H1 (cell line): ENCODE measurements at regions not wholly inside any gene's neighbourhood (a gene's known extent, or its start where the extent isn't known, plus 50 kb on each side); places are given as distances from the start of the nearest gene placed in this dataset.

Experiments used
- CTCF ChIA-PET: fragments of 300-600 bp; sonication (Branson Sonifier 250); formaldehyde crosslinking; loops from one replicate; lab custom pipeline; 2021; ENCODE audit not compliant: partially characterized antibody; lab: Charles Lee
- POLR2A ChIA-PET: fragments of 300-600 bp; sonication (Branson Sonifier 250); formaldehyde crosslinking; loops from one replicate; lab custom pipeline; 2021; ENCODE audit warnings: inconsistent platforms; ENCODE audit not compliant: partially characterized antibody; lab: Charles Lee
- DNase-seq, 2 experiments: peaks; one replicate each; pipeline versions ENCODE4 v3.0.0 to v3.0.0-alpha.2; 2010 to 2022; ENCODE audit warnings: low spot score in 2 of 2, low read depth in 1 of 2, mixed read lengths in 1 of 2
- FAIRE-seq: peaks from 2 replicates; lab custom pipeline; 2011; peaks lifted over from hg19 to GRCh38; lab: Jason Lieb, UNC
- H2AFZ ChIP-seq: 2 replicates; pipeline ENCODE4 v1.8.1; 2012; ENCODE audit warnings: low read length, inconsistent platforms
- H2AK5ac ChIP-seq: 2 replicates; pipeline ENCODE4 v1.6.1; 2013; ENCODE audit warnings: low read depth, low read length
- H2BK120ac ChIP-seq: replicated peaks from 2 replicates; pipeline ENCODE3; 2013; ENCODE audit warnings: low read depth, low read length, inconsistent platforms
- H2BK12ac ChIP-seq: 2 replicates; pipeline ENCODE4 v1.6.1; 2013; ENCODE audit warnings: low read depth, low read length
- H2BK15ac ChIP-seq: 2 replicates; pipeline ENCODE4 v1.6.1; 2013; ENCODE audit warnings: low read length
- H2BK20ac ChIP-seq: 2 replicates; pipeline ENCODE4 v1.6.1; 2013; ENCODE audit warnings: low read length
- H2BK5ac ChIP-seq: 2 replicates; pipeline ENCODE4 v1.6.1; 2013; ENCODE audit warnings: low read depth, low read length
- H3K14ac ChIP-seq: 2 replicates; pipeline ENCODE4 v1.6.1; 2013; ENCODE audit warnings: inconsistent platforms; ENCODE audit not compliant: insufficient read length
- H3K18ac ChIP-seq: 2 replicates; pipeline ENCODE4 v1.6.1; 2013; ENCODE audit warnings: low read length; ENCODE audit errors: extremely low read depth
- H3K23ac ChIP-seq: 2 replicates; pipeline ENCODE4 v1.6.1; 2013; ENCODE audit warnings: inconsistent platforms; ENCODE audit not compliant: insufficient read length
- H3K23me2 ChIP-seq: 2 replicates; pipeline ENCODE4 v1.6.1; 2013; ENCODE audit warnings: low read depth, low read length
- H3K27ac ChIP-seq: 2 replicates; pipeline ENCODE4 v1.6.1; 2011; ENCODE audit warnings: low read depth, low read length, inconsistent platforms
- H3K27me3 ChIP-seq, 4 experiments: replicated peaks in 1 of 4; 1 replicate in 1 of 4; 2 replicates in 3 of 4; pipeline versions ENCODE4 v1.6.1 to v1.8.1; 2011 to 2013; ENCODE audit warnings: low read length in 3 of 4, mild to moderate bottlenecking in 3 of 4, inconsistent platforms in 2 of 4, mixed read lengths in 2 of 4, moderate library complexity in 1 of 4; ENCODE audit not compliant: control insufficient read depth in 3 of 4, insufficient read depth in 3 of 4; ENCODE audit errors: extremely low read depth in 1 of 4
- H3K36me3 ChIP-seq, 4 experiments: 2 replicates each; pipeline versions ENCODE4 v1.6.1 to v1.8.1; 2011 to 2013; ENCODE audit warnings: mild to moderate bottlenecking in 4 of 4, low read length in 3 of 4, moderate library complexity in 2 of 4, control low read depth in 1 of 4, inconsistent platforms in 1 of 4; ENCODE audit not compliant: insufficient read depth in 4 of 4, control insufficient read depth in 2 of 4
- H3K4ac ChIP-seq: replicated peaks from 2 replicates; pipeline ENCODE3; 2013; ENCODE audit warnings: low read length, low read depth, mixed read lengths, inconsistent platforms; ENCODE audit not compliant: insufficient read length
- H3K4me1 ChIP-seq, 4 experiments: replicated peaks in 1 of 4; 1 replicate in 1 of 4; 2 replicates in 3 of 4; pipeline versions ENCODE4 v1.6.1 to v1.8.1; 2011 to 2013; ENCODE audit warnings: low read length in 3 of 4, inconsistent platforms in 2 of 4, mixed read lengths in 1 of 4; ENCODE audit not compliant: insufficient read depth in 4 of 4, control insufficient read depth in 3 of 4
- H3K4me2 ChIP-seq, 2 experiments: 2 replicates each; pipeline versions ENCODE4 v1.6.1 to v1.8.1; 2011 to 2013; ENCODE audit warnings: low read depth in 2 of 2, low read length in 2 of 2, control low read depth in 1 of 2, inconsistent platforms in 1 of 2, mild to moderate bottlenecking in 1 of 2; ENCODE audit not compliant: insufficient read depth in 1 of 2
- H3K4me3 ChIP-seq, 4 experiments: fragments of 200-600, 300-600 bp in 1 of 4; sonication (generic), shearing (Covaris generic), sonication (Bioruptor Twin) in 1 of 4; 2 replicates each; pipeline versions ENCODE4 v1.5.1 to v1.8.1; 2011 to 2016; ENCODE audit warnings: low read length in 4 of 4, low read depth in 3 of 4, control low read depth in 2 of 4, inconsistent platforms in 2 of 4, mild to moderate bottlenecking in 2 of 4, mixed read lengths in 1 of 4, moderate library complexity in 1 of 4; ENCODE audit not compliant: insufficient read depth in 2 of 4; ENCODE audit errors: extremely low read depth in 1 of 4
- H3K56ac ChIP-seq: replicated peaks from 2 replicates; pipeline ENCODE3; 2013; ENCODE audit warnings: low read depth, mild to moderate bottlenecking, mixed read lengths, low read length, inconsistent platforms; ENCODE audit not compliant: insufficient read length
- H3K79me1 ChIP-seq: 2 replicates; pipeline ENCODE4 v1.6.1; 2013; ENCODE audit warnings: low read depth, low read length, control low read depth
- H3K79me2 ChIP-seq, 2 experiments: 2 replicates each; pipeline versions ENCODE4 v1.6.1 to v1.8.1; 2012 to 2013; ENCODE audit warnings: low read length in 2 of 2, mild to moderate bottlenecking in 2 of 2, inconsistent platforms in 1 of 2; ENCODE audit not compliant: insufficient read depth in 2 of 2, control insufficient read depth in 1 of 2
- H3K9ac ChIP-seq, 4 experiments: replicated peaks in 1 of 4; 1 replicate in 1 of 4; 2 replicates in 3 of 4; pipeline versions ENCODE4 v1.6.1 to v1.8.1; 2011 to 2013; ENCODE audit warnings: low read depth in 3 of 4, low read length in 3 of 4, control low read depth in 2 of 4, mild to moderate bottlenecking in 2 of 4, moderate library complexity in 2 of 4, inconsistent platforms in 1 of 4; ENCODE audit errors: extremely low read depth in 1 of 4
- H3K9me3 ChIP-seq, 2 experiments: 2 replicates each; pipeline versions ENCODE4 v1.6.1 to v1.8.1; 2012 to 2013; ENCODE audit warnings: mild to moderate bottlenecking in 2 of 2, moderate library complexity in 2 of 2, control low read depth in 1 of 2, inconsistent platforms in 1 of 2, low read depth in 1 of 2, low read length in 1 of 2, mixed read lengths in 1 of 2; ENCODE audit not compliant: insufficient read depth in 2 of 2
- H4K20me1 ChIP-seq, 2 experiments: replicated peaks in 1 of 2; 2 replicates each; pipeline versions ENCODE3 to v1.8.1; 2011 to 2013; ENCODE audit warnings: inconsistent platforms in 2 of 2, low read length in 2 of 2, mild to moderate bottlenecking in 1 of 2; ENCODE audit not compliant: insufficient read depth in 2 of 2, control insufficient read depth in 1 of 2
- H4K5ac ChIP-seq: 2 replicates; pipeline ENCODE4 v1.6.1; 2013; ENCODE audit warnings: low read length, low read depth, mixed read lengths, inconsistent platforms; ENCODE audit not compliant: insufficient read length
- H4K8ac ChIP-seq: 2 replicates; pipeline ENCODE4 v1.8.0; 2013; ENCODE audit warnings: mild to moderate bottlenecking, moderate library complexity, low read length, inconsistent platforms; ENCODE audit not compliant: insufficient read depth; ENCODE audit errors: extremely low read depth
- H4K91ac ChIP-seq: replicated peaks from 2 replicates; pipeline ENCODE3; 2013; ENCODE audit warnings: low read length, mixed read lengths, inconsistent platforms; ENCODE audit not compliant: insufficient read length
- GABPA ChIP-seq: IDR thresholded peaks from 2 replicates; pipeline ENCODE4 v1.6.1; 2011; ENCODE audit warnings: mild to moderate bottlenecking, low read length, moderate library complexity, borderline replicate concordance; ENCODE audit not compliant: insufficient read depth
- WGBS, 2 experiments: shearing (Covaris generic) in 1 of 2; methylation state at CpG; one replicate each; pipeline versions ENCODE4 v1.1.6 to v1.1.7; 2013 to 2015; ENCODE audit warnings: low lambda C conversion rate in 2 of 2, mixed read lengths in 2 of 2, inconsistent platforms in 1 of 2, low coverage in 1 of 2, missing lambda C conversion rate in 1 of 2; ENCODE audit not compliant: insufficient replicate concordance in 2 of 2, insufficient coverage in 1 of 2, insufficient read length in 1 of 2; ENCODE audit errors: extremely low coverage in 1 of 2, missing lambda C conversion rate in 1 of 2; 5-methylcytosine and 5-hydroxymethylcytosine counted together

- no peaks in the 10 kb centered on the region for H3K79me1 ChIP-seq
- no peak overlapping the region for H3K4me2 ChIP-seq
- H4K20me1 ChIP-seq = no peaks in the 10 kb centered on the region
- H4K8ac ChIP-seq = no peak overlapping the region
- no peak overlapping the region for H3K23ac ChIP-seq
- no peak overlapping the region for H4K5ac ChIP-seq
- no peak overlapping the region for H3K56ac ChIP-seq
- no peak overlapping the region for H2BK120ac ChIP-seq
- no peak overlapping the region for H2BK20ac ChIP-seq
- CTCF ChIA-PET = no interaction called here
- no peak for TF ChIP-seq GABPA
- TF ChIP-seq, all 59 proteins: peak for 0
- H2AFZ ChIP-seq = no peak overlapping the region
- H3K79me2 ChIP-seq = no peaks in the 10 kb centered on the region
- H2BK12ac ChIP-seq = no peak overlapping the region
- H3K14ac ChIP-seq = no peak overlapping the region
- no peak for FAIRE-seq
- no peak overlapping the region for H2AK5ac ChIP-seq
- POLR2A ChIA-PET = no interaction called here
- H3K4me3 ChIP-seq = no peak overlapping the region
- no peaks in the 10 kb centered on the region for H3K27me3 ChIP-seq
- no peaks in the 10 kb centered on the region for H3K36me3 ChIP-seq
- no peaks in the 10 kb centered on the region for H3K23me2 ChIP-seq
- H4K91ac ChIP-seq = no peak overlapping the region
- H3K9me3 ChIP-seq = no peaks in the 10 kb centered on the region
- WGBS, 2 experiments = 88% methylated on average over 2 of the region's 2 CpGs; no CpG with 5 or more reads in 1 of the 2 experiments
- no peak overlapping the region for H2BK15ac ChIP-seq
- no peak overlapping the region for H3K18ac ChIP-seq
- no peak overlapping the region for H3K27ac ChIP-seq
- H3K4ac ChIP-seq = no peak overlapping the region
- H3K9ac ChIP-seq = no peak overlapping the region
- H3K4me1 ChIP-seq = peaks cover 0 to 9% (median 4%) of the 10 kb centered on the region in 4 experiments; a peak in 4 of 7 replicates
- H2BK5ac ChIP-seq = no peak overlapping the region
- DNase-seq = no peak
Observed at GRCh38 chr4:128358913-128359279, 71.3 kb upstream of the PGRMC2 start.
